PC-9 (cell line): ENCODE measurements at regions not wholly inside any gene's neighbourhood (a gene's known extent, or its start where the extent isn't known, plus 50 kb on each side); places are given as distances from the start of the nearest gene placed in this dataset.

Experiments
- EZH2 ChIP-seq: fragments of 200-600 bp; sonication (generic); IDR thresholded peaks from 2 replicates; pipeline ENCODE4 v1.8.0; 2017; ENCODE audit warnings: antibody characterized with exemption, low read depth
- TF ChIP-seq, protein P1 (sequence below): fragments of 200-600 bp; sonication (generic); conservative IDR thresholded peaks from 2 replicates; pipeline ENCODE4 v1.6.1; 2017; ENCODE audit warnings: mixed run types, antibody characterized with exemption, mild to moderate bottlenecking, moderate library complexity

GRCh38 chr7:98731651-98732050 lies 114.6 kb downstream of the NPTX2 start:
- TF ChIP-seq, protein P1, sequence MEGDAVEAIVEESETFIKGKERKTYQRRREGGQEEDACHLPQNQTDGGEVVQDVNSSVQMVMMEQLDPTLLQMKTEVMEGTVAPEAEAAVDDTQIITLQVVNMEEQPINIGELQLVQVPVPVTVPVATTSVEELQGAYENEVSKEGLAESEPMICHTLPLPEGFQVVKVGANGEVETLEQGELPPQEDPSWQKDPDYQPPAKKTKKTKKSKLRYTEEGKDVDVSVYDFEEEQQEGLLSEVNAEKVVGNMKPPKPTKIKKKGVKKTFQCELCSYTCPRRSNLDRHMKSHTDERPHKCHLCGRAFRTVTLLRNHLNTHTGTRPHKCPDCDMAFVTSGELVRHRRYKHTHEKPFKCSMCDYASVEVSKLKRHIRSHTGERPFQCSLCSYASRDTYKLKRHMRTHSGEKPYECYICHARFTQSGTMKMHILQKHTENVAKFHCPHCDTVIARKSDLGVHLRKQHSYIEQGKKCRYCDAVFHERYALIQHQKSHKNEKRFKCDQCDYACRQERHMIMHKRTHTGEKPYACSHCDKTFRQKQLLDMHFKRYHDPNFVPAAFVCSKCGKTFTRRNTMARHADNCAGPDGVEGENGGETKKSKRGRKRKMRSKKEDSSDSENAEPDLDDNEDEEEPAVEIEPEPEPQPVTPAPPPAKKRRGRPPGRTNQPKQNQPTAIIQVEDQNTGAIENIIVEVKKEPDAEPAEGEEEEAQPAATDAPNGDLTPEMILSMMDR = no peak
- no peak for TF ChIP-seq EZH2
